ENCODE measurements at regions not wholly inside any gene's neighbourhood (a gene's known extent, or its start where the extent isn't known, plus 50 kb on each side); places are given as distances from the start of the nearest gene placed in this dataset.

DNA sequence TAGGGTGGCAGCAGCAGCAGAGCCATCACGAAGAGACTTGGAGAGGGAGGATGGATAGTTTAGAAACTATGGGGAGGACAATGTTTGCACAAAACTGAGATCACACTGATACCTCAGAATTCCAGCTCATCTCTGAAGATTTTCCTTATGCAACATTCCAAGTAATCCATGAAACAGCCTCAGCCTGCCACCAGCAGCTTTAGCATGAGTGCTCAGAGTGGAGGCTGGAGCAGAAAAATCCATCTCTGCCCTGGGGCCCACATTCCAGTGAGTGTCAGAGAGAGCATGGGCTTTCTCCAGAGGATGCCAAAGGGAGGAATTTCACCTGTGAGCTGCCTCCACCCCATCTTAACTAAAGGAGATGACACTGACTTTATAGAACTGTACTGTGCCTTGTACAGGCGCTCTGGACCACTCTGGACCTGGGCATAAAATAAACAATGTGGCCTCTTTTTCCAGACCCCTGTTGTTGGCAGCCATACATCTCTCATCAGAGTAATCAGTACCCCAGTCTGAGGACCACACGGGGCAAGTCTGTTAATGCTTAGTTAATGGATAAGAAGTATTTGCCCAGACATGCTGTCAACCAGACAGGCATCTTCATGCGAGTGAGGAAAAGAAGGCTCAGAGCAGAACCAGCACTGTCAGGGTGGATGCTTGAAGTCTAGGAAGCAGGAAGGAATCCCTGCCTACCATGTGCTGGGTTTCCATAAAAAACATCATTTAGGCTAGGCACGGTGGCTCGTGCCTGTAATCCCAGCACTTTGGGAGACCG is 440.9 kb downstream of the ENC1 start:
- H3K36me3 ChIP-seq (ENCODE audit: insufficient read depth, low read length), result no peaks in the 10 kb centered on the region
- H3K79me2 ChIP-seq (ENCODE audit: insufficient read depth, low read length), result no peaks in the 10 kb centered on the region
- no peak overlapping the region for H2AFZ ChIP-seq (ENCODE audit: low read depth, low read length)
- no peak overlapping the region for H3K4me3 ChIP-seq (ENCODE audit: low read depth in 1 of 2, low read length in 2 of 2)
- no peak overlapping the region for H3K4me2 ChIP-seq (ENCODE audit: insufficient read depth, low read length)
- no peak for TF ChIP-seq EZH2 (IDR thresholded peaks at IDR 0.05; ENCODE audit: borderline replicate concordance, low read depth, low read length, severe bottlenecking)
- H3K27ac ChIP-seq (ENCODE audit: low read length), result no peak overlapping the region
- no peaks in the 10 kb centered on the region for H4K20me1 ChIP-seq (ENCODE audit: insufficient read depth, low read length)
- no peaks in the 10 kb centered on the region for H3K27me3 ChIP-seq (ENCODE audit: insufficient read depth, low read length, poor library complexity)
- no peak for ATAC-seq (ENCODE audit: insufficient read depth, low read depth)
- H3K9ac ChIP-seq (ENCODE audit: low read depth, low read length), result no peak overlapping the region
- no peak for DNase-seq
- H3K4me1 ChIP-seq (ENCODE audit: insufficient read depth, low read length), result no peaks in the 10 kb centered on the region
- no peaks in the 10 kb centered on the region for H3K9me3 ChIP-seq (ENCODE audit: insufficient read depth, low read length, severe bottlenecking)

DNA sequence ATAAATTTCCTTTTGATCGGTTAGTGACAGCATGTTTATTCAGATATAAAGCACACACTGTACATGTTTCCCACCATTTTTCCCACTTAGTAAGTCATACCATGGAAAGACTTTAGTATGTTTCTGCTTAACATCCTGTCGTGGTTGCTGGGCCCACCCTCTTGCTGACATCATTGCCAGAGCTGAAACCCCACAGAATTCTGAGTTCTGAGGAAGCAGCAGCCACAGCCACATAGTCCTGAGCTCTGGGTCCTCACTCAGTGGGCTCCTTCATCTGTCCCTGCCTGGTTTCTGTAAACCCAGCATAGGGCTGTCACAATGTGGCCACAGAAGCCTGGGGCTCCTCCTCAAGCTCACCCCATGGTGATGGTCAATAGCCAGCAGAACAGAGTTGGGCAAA is 441.5 kb downstream of the ENC1 start:
- DNase-seq (no peak), ATAC-seq (ENCODE audit: insufficient read depth, low read depth) (no peak)
- no peak overlapping the region for H3K9ac ChIP-seq (ENCODE audit: low read depth, low read length)
- no peaks in the 10 kb centered on the region for H4K20me1 ChIP-seq (ENCODE audit: insufficient read depth, low read length)
- no peak overlapping the region for H3K27ac ChIP-seq (ENCODE audit: low read length)
- no peaks in the 10 kb centered on the region for H3K27me3 ChIP-seq (ENCODE audit: insufficient read depth, low read length, poor library complexity)
- no peaks in the 10 kb centered on the region for H3K36me3 ChIP-seq (ENCODE audit: insufficient read depth, low read length)
- no peak overlapping the region for H3K4me2 ChIP-seq (ENCODE audit: insufficient read depth, low read length)
- no peaks in the 10 kb centered on the region for H3K9me3 ChIP-seq (ENCODE audit: insufficient read depth, low read length, severe bottlenecking)
- H3K79me2 ChIP-seq (ENCODE audit: insufficient read depth, low read length), result no peaks in the 10 kb centered on the region
- H3K4me3 ChIP-seq (ENCODE audit: low read depth in 1 of 2, low read length in 2 of 2), result no peak overlapping the region
- no peaks in the 10 kb centered on the region for H3K4me1 ChIP-seq (ENCODE audit: insufficient read depth, low read length)
- TF ChIP-seq, protein P1, sequence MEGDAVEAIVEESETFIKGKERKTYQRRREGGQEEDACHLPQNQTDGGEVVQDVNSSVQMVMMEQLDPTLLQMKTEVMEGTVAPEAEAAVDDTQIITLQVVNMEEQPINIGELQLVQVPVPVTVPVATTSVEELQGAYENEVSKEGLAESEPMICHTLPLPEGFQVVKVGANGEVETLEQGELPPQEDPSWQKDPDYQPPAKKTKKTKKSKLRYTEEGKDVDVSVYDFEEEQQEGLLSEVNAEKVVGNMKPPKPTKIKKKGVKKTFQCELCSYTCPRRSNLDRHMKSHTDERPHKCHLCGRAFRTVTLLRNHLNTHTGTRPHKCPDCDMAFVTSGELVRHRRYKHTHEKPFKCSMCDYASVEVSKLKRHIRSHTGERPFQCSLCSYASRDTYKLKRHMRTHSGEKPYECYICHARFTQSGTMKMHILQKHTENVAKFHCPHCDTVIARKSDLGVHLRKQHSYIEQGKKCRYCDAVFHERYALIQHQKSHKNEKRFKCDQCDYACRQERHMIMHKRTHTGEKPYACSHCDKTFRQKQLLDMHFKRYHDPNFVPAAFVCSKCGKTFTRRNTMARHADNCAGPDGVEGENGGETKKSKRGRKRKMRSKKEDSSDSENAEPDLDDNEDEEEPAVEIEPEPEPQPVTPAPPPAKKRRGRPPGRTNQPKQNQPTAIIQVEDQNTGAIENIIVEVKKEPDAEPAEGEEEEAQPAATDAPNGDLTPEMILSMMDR (IDR thresholded peaks at IDR 0.05; ENCODE audit: borderline replicate concordance, extremely low read depth, low read length, poor library complexity, severe bottlenecking), result no peak
- no peak for TF ChIP-seq EZH2 (IDR thresholded peaks at IDR 0.05; ENCODE audit: borderline replicate concordance, low read depth, low read length, severe bottlenecking)
- no peak overlapping the region for H2AFZ ChIP-seq (ENCODE audit: low read depth, low read length)

DNA sequence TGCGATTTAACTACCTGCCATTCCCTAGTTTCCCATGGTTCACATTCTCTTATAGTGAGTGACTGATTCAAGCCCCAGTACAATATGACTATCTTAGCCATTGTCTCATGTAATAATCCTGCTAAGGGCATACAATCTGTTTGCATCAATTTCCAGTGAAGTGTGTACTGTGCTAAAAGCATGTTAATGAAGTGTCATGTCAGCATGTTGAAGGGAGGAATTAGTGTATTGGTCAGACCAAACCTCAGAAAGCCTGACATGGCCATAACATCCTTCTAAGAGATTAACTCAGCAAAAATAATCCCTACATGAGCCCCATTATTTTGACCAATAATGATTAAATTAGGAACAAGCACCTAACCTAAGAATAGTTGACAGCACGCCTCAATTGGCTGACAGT is 442.4 kb downstream of the ENC1 start:
- H3K9me3 ChIP-seq (ENCODE audit: insufficient read depth, low read length, severe bottlenecking), result no peaks in the 10 kb centered on the region
- no peak overlapping the region for H3K4me2 ChIP-seq (ENCODE audit: insufficient read depth, low read length)
- H3K9ac ChIP-seq (ENCODE audit: low read depth, low read length), result no peak overlapping the region
- no peaks in the 10 kb centered on the region for H3K4me1 ChIP-seq (ENCODE audit: insufficient read depth, low read length)
- no peak for DNase-seq
- H3K36me3 ChIP-seq (ENCODE audit: insufficient read depth, low read length), result no peaks in the 10 kb centered on the region
- H2AFZ ChIP-seq (ENCODE audit: low read depth, low read length), result no peak overlapping the region
- no peaks in the 10 kb centered on the region for H3K79me2 ChIP-seq (ENCODE audit: insufficient read depth, low read length)
- no peaks in the 10 kb centered on the region for H3K27me3 ChIP-seq (ENCODE audit: insufficient read depth, low read length, poor library complexity)
- TF ChIP-seq, protein P1 (IDR thresholded peaks at IDR 0.05; ENCODE audit: borderline replicate concordance, extremely low read depth, low read length, poor library complexity, severe bottlenecking), result no peak
- TF ChIP-seq EZH2 (IDR thresholded peaks at IDR 0.05; ENCODE audit: borderline replicate concordance, low read depth, low read length, severe bottlenecking), result no peak
- no peaks in the 10 kb centered on the region for H4K20me1 ChIP-seq (ENCODE audit: insufficient read depth, low read length)
- no peak overlapping the region for H3K27ac ChIP-seq (ENCODE audit: low read length)
- ATAC-seq (ENCODE audit: insufficient read depth, low read depth), result no peak
- no peak overlapping the region for H3K4me3 ChIP-seq (ENCODE audit: low read depth in 1 of 2, low read length in 2 of 2)

DNA sequence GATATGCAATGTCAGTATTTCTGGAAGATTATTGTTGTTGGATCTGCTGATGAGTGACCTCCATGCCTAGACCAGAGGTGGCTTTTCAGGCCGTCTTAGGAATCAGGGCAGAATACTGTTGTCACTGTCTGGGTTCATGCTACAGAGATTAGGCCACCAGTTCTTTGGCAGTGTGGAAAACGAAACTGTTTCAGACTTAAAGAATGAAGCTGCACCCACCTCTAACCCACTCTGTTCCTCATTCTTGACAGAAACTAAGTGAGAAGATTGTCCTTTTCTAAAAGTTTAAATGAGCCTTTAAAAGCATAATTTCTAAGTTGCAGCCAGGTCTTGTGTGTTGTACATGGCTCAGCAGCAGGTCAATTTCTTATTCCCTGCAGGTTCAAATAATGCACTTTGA is 444.3 kb downstream of the ENC1 start:
- Histone ChIP-seq H3K4me2 (ENCODE audit: insufficient read depth, low read length) (no peak overlapping the region), H3K9ac (ENCODE audit: low read depth, low read length) (no peak overlapping the region), H3K36me3 (ENCODE audit: insufficient read depth, low read length) (no peaks in the 10 kb centered on the region), H3K27me3 (ENCODE audit: insufficient read depth, low read length, poor library complexity) (no peaks in the 10 kb centered on the region), H3K9me3 (ENCODE audit: insufficient read depth, low read length, severe bottlenecking) (no peaks in the 10 kb centered on the region), H3K4me3 (ENCODE audit: low read depth in 1 of 2, low read length in 2 of 2) (no peak overlapping the region), H4K20me1 (ENCODE audit: insufficient read depth, low read length) (no peaks in the 10 kb centered on the region), H3K27ac (ENCODE audit: low read length) (no peak overlapping the region), H3K79me2 (ENCODE audit: insufficient read depth, low read length) (no peaks in the 10 kb centered on the region), H2AFZ (ENCODE audit: low read depth, low read length) (no peak overlapping the region), H3K4me1 (ENCODE audit: insufficient read depth, low read length) (no peaks in the 10 kb centered on the region)
- no peak for DNase-seq
- no peak for TF ChIP-seq EZH2 (IDR thresholded peaks at IDR 0.05; ENCODE audit: borderline replicate concordance, low read depth, low read length, severe bottlenecking)
- TF ChIP-seq, protein P1 (IDR thresholded peaks at IDR 0.05; ENCODE audit: borderline replicate concordance, extremely low read depth, low read length, poor library complexity, severe bottlenecking), result no peak
- ATAC-seq (ENCODE audit: insufficient read depth, low read depth), result no peak
